ENCODE measurements at regions not wholly inside any gene's neighbourhood (a gene's known extent, or its start where the extent isn't known, plus 50 kb on each side); places are given as distances from the start of the nearest gene placed in this dataset.

DNA sequence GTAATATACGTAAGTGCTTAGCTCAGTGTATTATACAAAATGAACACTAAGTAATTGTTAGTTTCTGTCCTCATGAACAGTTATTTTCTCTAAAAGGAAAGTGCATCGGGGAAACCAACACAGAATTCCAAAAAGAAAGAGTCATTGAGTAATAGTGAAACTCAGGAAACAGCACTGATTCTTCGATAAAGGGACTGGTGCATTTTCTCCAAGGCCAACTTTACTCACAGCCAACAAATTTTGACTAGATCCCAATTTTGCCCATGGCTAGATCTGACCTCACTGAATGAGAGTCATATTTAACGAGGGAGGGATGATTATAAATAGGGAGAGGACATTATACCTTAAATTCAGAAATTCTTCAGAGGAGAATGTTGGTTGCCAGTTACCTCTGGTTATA lies 390.9 kb upstream of the NRSN1 start:
- TF ChIP-seq, protein P1, sequence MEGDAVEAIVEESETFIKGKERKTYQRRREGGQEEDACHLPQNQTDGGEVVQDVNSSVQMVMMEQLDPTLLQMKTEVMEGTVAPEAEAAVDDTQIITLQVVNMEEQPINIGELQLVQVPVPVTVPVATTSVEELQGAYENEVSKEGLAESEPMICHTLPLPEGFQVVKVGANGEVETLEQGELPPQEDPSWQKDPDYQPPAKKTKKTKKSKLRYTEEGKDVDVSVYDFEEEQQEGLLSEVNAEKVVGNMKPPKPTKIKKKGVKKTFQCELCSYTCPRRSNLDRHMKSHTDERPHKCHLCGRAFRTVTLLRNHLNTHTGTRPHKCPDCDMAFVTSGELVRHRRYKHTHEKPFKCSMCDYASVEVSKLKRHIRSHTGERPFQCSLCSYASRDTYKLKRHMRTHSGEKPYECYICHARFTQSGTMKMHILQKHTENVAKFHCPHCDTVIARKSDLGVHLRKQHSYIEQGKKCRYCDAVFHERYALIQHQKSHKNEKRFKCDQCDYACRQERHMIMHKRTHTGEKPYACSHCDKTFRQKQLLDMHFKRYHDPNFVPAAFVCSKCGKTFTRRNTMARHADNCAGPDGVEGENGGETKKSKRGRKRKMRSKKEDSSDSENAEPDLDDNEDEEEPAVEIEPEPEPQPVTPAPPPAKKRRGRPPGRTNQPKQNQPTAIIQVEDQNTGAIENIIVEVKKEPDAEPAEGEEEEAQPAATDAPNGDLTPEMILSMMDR (IDR thresholded peaks at IDR 0.05), result no peak
- TF ChIP-seq POLR2A (IDR thresholded peaks at IDR 0.05), result no peak
